ENCODE measurements at regions not wholly inside any gene's neighbourhood (a gene's known extent, or its start where the extent isn't known, plus 50 kb on each side); places are given as distances from the start of the nearest gene placed in this dataset.
A peak's percentile ranks its signal among the peaks of the same experiment; 100 is the strongest.

- peaks cover 5% of the 10 kb centered on the region for H3K4me1 ChIP-seq (ENCODE audit: insufficient read depth)
- ATAC-seq (no peak), DNase-seq (ENCODE audit: low spot score) (no peak)
- TF ChIP-seq CTCF (conservative IDR thresholded peaks at IDR 0.05; ENCODE audit: low read depth in 2 of 2): no peak
- no peak for TF ChIP-seq ZNF114 (CRISPR knock-in tag; IDR thresholded peaks at IDR 0.05)
- TF ChIP-seq EZH2 (IDR thresholded peaks at IDR 0.05; ENCODE audit: low read depth, unreplicated experiment): no peak
- TF ChIP-seq EZH2phosphoT487 (IDR thresholded peaks at IDR 0.05; ENCODE audit: unreplicated experiment): no peak
- TF ChIP-seq ZNF331 (CRISPR knock-in tag; IDR thresholded peaks at IDR 0.05; ENCODE audit: low read depth): no peak
- H2AFZ ChIP-seq: no peak overlapping the region
- no peaks in the 10 kb centered on the region for H4K20me1 ChIP-seq (replicated peaks; ENCODE audit: insufficient read depth)
- H3K4me2 ChIP-seq: no peak overlapping the region
- no peaks in the 10 kb centered on the region for H3F3A ChIP-seq (replicated peaks; ENCODE audit: low read depth)
- H3K79me2 ChIP-seq (replicated peaks; ENCODE audit: insufficient read depth): no peaks in the 10 kb centered on the region
- H3K9me2 ChIP-seq (ENCODE audit: insufficient read depth): 0 out of 2 replicates have a peak, but pooled peaks cover 4% of the 10 kb centered on the region
- Mint-ChIP-seq H3K27ac (no peak overlapping the region), H3K4me3 (no peak overlapping the region), H3K36me3 (ENCODE audit: low read depth) (no peaks in the 10 kb centered on the region), H3K9me3 (no peaks in the 10 kb centered on the region; the same call in 2 of the 3 replicates), H3K4me1 (peaks cover 44% of the 10 kb centered on the region), H3K27me3 (ENCODE audit: insufficient read depth, low read depth, poor library complexity) (peaks cover 32% of the 10 kb centered on the region)
- H3K27ac ChIP-seq (ENCODE audit: low read depth): no peak overlapping the region
- no peaks in the 10 kb centered on the region for H3K36me3 ChIP-seq (ENCODE audit: insufficient read depth)
- no peaks in the 10 kb centered on the region for H3K27me3 ChIP-seq (ENCODE audit: insufficient read depth)
- no peak overlapping the region for H3K4me3 ChIP-seq
These were observed 123.7 kb upstream of the GLI2 start for GRCh38 chr2:120611961-120612360.

GRCh38 chr2:120612471-120612870 lies 123.2 kb upstream of the GLI2 start:
- no peak for TF ChIP-seq NANOG (IDR thresholded peaks at IDR 0.05; ENCODE audit: borderline replicate concordance)
- TF ChIP-seq EZH2 (IDR thresholded peaks at IDR 0.05; ENCODE audit: low read depth, unreplicated experiment): no peak
- no peaks in the 10 kb centered on the region; the same call in 2 of the 3 replicates for H3K9me3 Mint-ChIP-seq
- DNase-seq (ENCODE audit: low spot score): no peak
- Histone ChIP-seq H4K20me1 (replicated peaks; ENCODE audit: insufficient read depth) (no peaks in the 10 kb centered on the region), H3K9me2 (ENCODE audit: insufficient read depth) (0 out of 2 replicates have a peak, but pooled peaks cover 4% of the 10 kb centered on the region), H3K27ac (ENCODE audit: low read depth) (no peak overlapping the region), H3K4me3 (no peak overlapping the region), H3K27me3 (ENCODE audit: insufficient read depth) (no peaks in the 10 kb centered on the region), H3K36me3 (ENCODE audit: insufficient read depth) (no peaks in the 10 kb centered on the region), H3K4me2 (no peak overlapping the region), H3F3A (replicated peaks; ENCODE audit: low read depth) (no peaks in the 10 kb centered on the region), H3K4me1 (ENCODE audit: insufficient read depth) (peaks cover 5% of the 10 kb centered on the region), H3K79me2 (replicated peaks; ENCODE audit: insufficient read depth) (no peaks in the 10 kb centered on the region), H2AFZ (no peak overlapping the region)
- no peak for ATAC-seq
- no peaks in the 10 kb centered on the region for H3K36me3 Mint-ChIP-seq (ENCODE audit: low read depth)
- peaks cover 44% of the 10 kb centered on the region for H3K4me1 Mint-ChIP-seq
- peaks cover 33% of the 10 kb centered on the region for H3K27me3 Mint-ChIP-seq (ENCODE audit: insufficient read depth, low read depth, poor library complexity)
- H3K4me3 Mint-ChIP-seq: no peak overlapping the region
- no peak overlapping the region for H3K27ac Mint-ChIP-seq

- H4K20me1 ChIP-seq (replicated peaks; ENCODE audit: insufficient read depth): no peaks in the 10 kb centered on the region
- no peaks in the 10 kb centered on the region for H3K36me3 ChIP-seq (ENCODE audit: insufficient read depth)
- Mint-ChIP-seq H3K27me3 (ENCODE audit: insufficient read depth, low read depth, poor library complexity) (peaks cover 36% of the 10 kb centered on the region), H3K36me3 (ENCODE audit: low read depth) (no peaks in the 10 kb centered on the region), H3K27ac (0 out of 2 replicates have a peak overlapping the region, but pooled peaks have one; percentile 5), H3K9me3 (no peaks in the 10 kb centered on the region; the same call in 2 of the 3 replicates), H3K4me1 (peaks cover 44% of the 10 kb centered on the region), H3K4me3 (no peak overlapping the region)
- no peaks in the 10 kb centered on the region for H3K27me3 ChIP-seq (ENCODE audit: insufficient read depth)
- no peak overlapping the region for H3K4me2 ChIP-seq
- no peak overlapping the region for H2AFZ ChIP-seq
- no peak overlapping the region for H3K27ac ChIP-seq (ENCODE audit: low read depth)
- H3K79me2 ChIP-seq (replicated peaks; ENCODE audit: insufficient read depth): no peaks in the 10 kb centered on the region
- H3K4me3 ChIP-seq: no peak overlapping the region
- H3K4me1 ChIP-seq (ENCODE audit: insufficient read depth): peaks cover 5% of the 10 kb centered on the region
- H3F3A ChIP-seq (replicated peaks; ENCODE audit: low read depth): no peaks in the 10 kb centered on the region
- 0 out of 2 replicates have a peak, but pooled peaks cover 4% of the 10 kb centered on the region for H3K9me2 ChIP-seq (ENCODE audit: insufficient read depth)
- ATAC-seq (no peak), DNase-seq (ENCODE audit: low spot score) (no peak)
- TF ChIP-seq EZH2phosphoT487 (IDR thresholded peaks at IDR 0.05; ENCODE audit: unreplicated experiment) (no peak), ZNF331 (CRISPR knock-in tag; IDR thresholded peaks at IDR 0.05; ENCODE audit: low read depth) (no peak), CTCF (conservative IDR thresholded peaks at IDR 0.05; ENCODE audit: low read depth in 2 of 2) (no peak), ZNF114 (CRISPR knock-in tag; IDR thresholded peaks at IDR 0.05) (no peak), JUNB (IDR thresholded peaks at IDR 0.05; ENCODE audit: unreplicated experiment) (no peak)
These were observed 122.7 kb upstream of the GLI2 start for GRCh38 chr2:120612931-120613330.
